ENCODE measurements at regions not wholly inside any gene's neighbourhood (a gene's known extent, or its start where the extent isn't known, plus 50 kb on each side); places are given as distances from the start of the nearest gene placed in this dataset.

- POLR2A ChIA-PET, result no interaction called here
These were observed 128.4 kb downstream of the FAM174B start for GRCh38 chr15:92527197-92527596.

GRCh38 chr15:92525758-92526245, 129.8 kb downstream of the FAM174B start:
- H3K4me1 ChIP-seq (ENCODE audit: insufficient read depth, low read length, poor library complexity, severe bottlenecking), result no peaks in the 10 kb centered on the region
- H3K36me3 ChIP-seq (ENCODE audit: insufficient read depth, low read length), result no peaks in the 10 kb centered on the region
- TF ChIP-seq CTCF (conservative IDR thresholded peaks at IDR 0.05; ENCODE audit: low read length), result no peak
- no peak for TF ChIP-seq EZH2phosphoT487 (IDR thresholded peaks at IDR 0.05; ENCODE audit: borderline replicate concordance, low read depth, low read length)
- no peak overlapping the region for H2AFZ ChIP-seq (ENCODE audit: low read length)
- DNase-seq (ENCODE audit: low spot score), result no peak
- intact Hi-C loops (cut with micrococcal nuclease; ENCODE audit: unreplicated experiment), result no loop called here
- ChIA-PET POLR2A (interaction anchor here (0.6 kb wide), 2 partner anchors 353 to 858 kb away, joined by 3 to 4 read pairs; no protein-coding TSS in a partner anchor), CTCF (ENCODE audit: unreplicated experiment) (no interaction called here)
- no peaks in the 10 kb centered on the region for H4K20me1 ChIP-seq (ENCODE audit: insufficient read depth, low read length)
- no peak overlapping the region for H3K27ac ChIP-seq (ENCODE audit: low read depth, low read length, poor library complexity, severe bottlenecking)
- no peak overlapping the region for H3K4me2 ChIP-seq (ENCODE audit: low read length)
- no peaks in the 10 kb centered on the region for H3K79me2 ChIP-seq (ENCODE audit: insufficient read depth, low read depth, low read length)
- H3K4me3 ChIP-seq (ENCODE audit: low read depth, low read length, poor library complexity, severe bottlenecking), result no peak overlapping the region
- H3K9me3 ChIP-seq (ENCODE audit: low read length), result no peaks in the 10 kb centered on the region
- BruUV-seq (replicated peaks), result no TSS peak
- no peaks in the 10 kb centered on the region for H3K9me2 ChIP-seq (ENCODE audit: insufficient read depth, low read length)

More at GRCh38 chr15:92527197-92527596, 128.4 kb downstream of the FAM174B start:
- Histone ChIP-seq H3K4me1 (ENCODE audit: insufficient read depth, low read length, poor library complexity, severe bottlenecking) (no peaks in the 10 kb centered on the region), H2AFZ (ENCODE audit: low read length) (no peak overlapping the region), H3K4me2 (ENCODE audit: low read length) (no peak overlapping the region), H3K79me2 (ENCODE audit: insufficient read depth, low read depth, low read length) (no peaks in the 10 kb centered on the region), H3K36me3 (ENCODE audit: insufficient read depth, low read length) (no peaks in the 10 kb centered on the region), H4K20me1 (ENCODE audit: insufficient read depth, low read length) (no peaks in the 10 kb centered on the region), H3K27ac (ENCODE audit: low read depth, low read length, poor library complexity, severe bottlenecking) (no peak overlapping the region), H3K9me2 (ENCODE audit: insufficient read depth, low read length) (no peaks in the 10 kb centered on the region), H3K9me3 (ENCODE audit: low read length) (no peaks in the 10 kb centered on the region), H3K4me3 (ENCODE audit: low read depth, low read length, poor library complexity, severe bottlenecking) (no peak overlapping the region)
- CTCF ChIA-PET (ENCODE audit: unreplicated experiment), result no interaction called here
- TF ChIP-seq EZH2phosphoT487 (IDR thresholded peaks at IDR 0.05; ENCODE audit: borderline replicate concordance, low read depth, low read length) (no peak), CTCF (conservative IDR thresholded peaks at IDR 0.05; ENCODE audit: low read length) (no peak)
- DNase-seq (ENCODE audit: low spot score), result no peak
- intact Hi-C loops (cut with micrococcal nuclease; ENCODE audit: unreplicated experiment), result no loop called here
- no TSS peak for BruUV-seq (replicated peaks)

- Histone ChIP-seq H2AFZ (ENCODE audit: low read length) (no peak overlapping the region), H3K4me1 (ENCODE audit: insufficient read depth, low read length, poor library complexity, severe bottlenecking) (no peaks in the 10 kb centered on the region), H3K27ac (ENCODE audit: low read depth, low read length, poor library complexity, severe bottlenecking) (no peak overlapping the region), H3K4me2 (ENCODE audit: low read length) (no peak overlapping the region), H3K79me2 (ENCODE audit: insufficient read depth, low read depth, low read length) (no peaks in the 10 kb centered on the region), H4K20me1 (ENCODE audit: insufficient read depth, low read length) (no peaks in the 10 kb centered on the region), H3K9me2 (ENCODE audit: insufficient read depth, low read length) (no peaks in the 10 kb centered on the region), H3K9me3 (ENCODE audit: low read length) (no peaks in the 10 kb centered on the region), H3K36me3 (ENCODE audit: insufficient read depth, low read length) (no peaks in the 10 kb centered on the region), H3K4me3 (ENCODE audit: low read depth, low read length, poor library complexity, severe bottlenecking) (no peak overlapping the region)
- DNase-seq (ENCODE audit: low spot score), result no peak
- no TSS peak for BruUV-seq (replicated peaks)
- intact Hi-C loops (cut with micrococcal nuclease; ENCODE audit: unreplicated experiment), result no loop called here
- POLR2A ChIA-PET, result no interaction called here
- no peak for TF ChIP-seq EZH2phosphoT487 (IDR thresholded peaks at IDR 0.05; ENCODE audit: borderline replicate concordance, low read depth, low read length)
- no peak for TF ChIP-seq CTCF (conservative IDR thresholded peaks at IDR 0.05; ENCODE audit: low read length)
- CTCF ChIA-PET (ENCODE audit: unreplicated experiment), result no interaction called here
These were observed 130.6 kb downstream of the FAM174B start for GRCh38 chr15:92524874-92525565.
